Caco-2 (cell line): ENCODE measurements at regions not wholly inside any gene's neighbourhood (a gene's known extent, or its start where the extent isn't known, plus 50 kb on each side); places are given as distances from the start of the nearest gene placed in this dataset.

ENCODE experiments used
- BruUV-seq: library from RNA; stranded (reverse); fragments of 400-500 nt; replicated peaks from 2 replicates; lab custom pipeline; 2021; lab: Mats Ljungman, UMichigan
- CTCF ChIA-PET: fragments of 300-600 bp; sonication (Branson Sonifier 250); formaldehyde crosslinking; loops from one replicate; lab custom pipeline; 2022; ENCODE audit warnings: antibody characterized with exemption; lab: Charles Lee
- POLR2A ChIA-PET: fragments of 300-600 bp; sonication (Branson Sonifier 250); formaldehyde crosslinking; loops from one replicate; lab custom pipeline; 2022; ENCODE audit warnings: antibody characterized with exemption; lab: Charles Lee
- DNase-seq, 2 experiments: peaks; one replicate each; pipeline versions ENCODE4 v3.0.0 to v3.0.0-alpha.2; 2020 to 2022
- H3K27me3 ChIP-seq: replicated peaks from 2 replicates; pipeline ENCODE4 v1.6.0; 2011; ENCODE audit warnings: low read length; ENCODE audit not compliant: control insufficient read depth, insufficient read depth
- H3K36me3 ChIP-seq: 2 replicates; pipeline ENCODE4 v1.5.1; 2011; ENCODE audit warnings: low read length; ENCODE audit not compliant: control insufficient read depth, insufficient read depth
- H3K4me1 ChIP-seq: fragments of 250-450 bp; sonication (Bioruptor Pico); 2 replicates; pipeline ENCODE4 v1.5.1; 2020; ENCODE audit warnings: mild to moderate bottlenecking
- H3K4me3 ChIP-seq: 2 replicates; pipeline ENCODE4 v1.5.1; 2011; ENCODE audit warnings: low read depth, mild to moderate bottlenecking, control low read depth, low read length
- H3K9me3 ChIP-seq: fragments of 250-450 bp; sonication (Bioruptor Pico); 2 replicates; pipeline ENCODE4 v1.5.1; 2020; ENCODE audit warnings: mild to moderate bottlenecking, moderate library complexity
- H3K27ac Mint-ChIP-seq: one replicate; pipeline ENCODE4 v1.8.0; 2022; ENCODE audit warnings: mixed read lengths; ENCODE audit not compliant: unreplicated experiment
- H3K27me3 Mint-ChIP-seq: one replicate; pipeline ENCODE4 v1.8.0; 2022; ENCODE audit warnings: mixed read lengths; ENCODE audit not compliant: insufficient read depth, unreplicated experiment
- H3K36me3 Mint-ChIP-seq: one replicate; pipeline ENCODE4 v1.8.0; 2022; ENCODE audit warnings: mild to moderate bottlenecking, mixed read lengths; ENCODE audit not compliant: insufficient read depth, unreplicated experiment
- H3K4me1 Mint-ChIP-seq: one replicate; pipeline ENCODE4 v1.8.0; 2022; ENCODE audit warnings: low read depth, mixed read lengths; ENCODE audit not compliant: unreplicated experiment
- H3K4me3 Mint-ChIP-seq: one replicate; pipeline ENCODE4 v1.8.0; 2022; ENCODE audit warnings: mild to moderate bottlenecking, moderate library complexity, mixed read lengths; ENCODE audit not compliant: unreplicated experiment
- H3K9me3 Mint-ChIP-seq: one replicate; pipeline ENCODE4 v1.8.0; 2022; ENCODE audit warnings: mixed read lengths; ENCODE audit not compliant: unreplicated experiment
- intact Hi-C: fragments of 100-400 bp; cut with micrococcal nuclease; formaldehyde crosslinking; loops from one replicate; pipeline ENCODE4 v1.10.0; 2022; ENCODE audit not compliant: unreplicated experiment
- TF ChIP-seq, protein P1 (sequence below), 2 experiments: fragments of 200-600 bp in 1 of 2; IDR thresholded peaks; 1 replicate in 1 of 2; 2 replicates in 1 of 2; pipeline versions ENCODE4 v1.5.1 to v1.8.0; 2011 to 2022; ENCODE audit warnings: antibody characterized with exemption in 1 of 2, control low read depth in 1 of 2, inconsistent platforms in 1 of 2, low read depth in 1 of 2, low read length in 1 of 2, mild to moderate bottlenecking in 1 of 2, moderate library complexity in 1 of 2; ENCODE audit not compliant: insufficient read depth in 1 of 2, severe bottlenecking in 1 of 2, unreplicated experiment in 1 of 2

DNA sequence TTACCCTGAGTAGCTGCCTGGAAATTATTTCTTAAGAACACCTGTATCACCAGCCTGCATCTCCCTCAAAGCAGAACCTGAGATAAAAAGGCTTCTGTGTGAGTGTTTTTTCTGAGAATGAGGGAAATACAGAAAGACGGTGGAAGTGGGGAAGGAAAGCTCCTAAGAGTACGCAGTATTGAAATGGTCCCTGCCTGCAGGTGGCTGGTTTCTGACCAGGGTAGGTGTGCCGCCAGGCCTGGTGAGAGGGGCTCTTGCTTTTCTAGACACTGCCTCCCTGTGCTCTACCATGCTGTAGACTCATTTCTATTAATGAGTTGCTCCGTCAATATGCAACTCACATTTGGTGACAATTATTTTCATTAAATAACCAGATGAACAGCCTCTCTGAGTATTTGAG is 201.7 kb downstream of the MAP2K4 start:
- intact Hi-C loops: no loop called here
- no peaks in the 10 kb centered on the region for H3K36me3 ChIP-seq
- TF ChIP-seq, protein P1, sequence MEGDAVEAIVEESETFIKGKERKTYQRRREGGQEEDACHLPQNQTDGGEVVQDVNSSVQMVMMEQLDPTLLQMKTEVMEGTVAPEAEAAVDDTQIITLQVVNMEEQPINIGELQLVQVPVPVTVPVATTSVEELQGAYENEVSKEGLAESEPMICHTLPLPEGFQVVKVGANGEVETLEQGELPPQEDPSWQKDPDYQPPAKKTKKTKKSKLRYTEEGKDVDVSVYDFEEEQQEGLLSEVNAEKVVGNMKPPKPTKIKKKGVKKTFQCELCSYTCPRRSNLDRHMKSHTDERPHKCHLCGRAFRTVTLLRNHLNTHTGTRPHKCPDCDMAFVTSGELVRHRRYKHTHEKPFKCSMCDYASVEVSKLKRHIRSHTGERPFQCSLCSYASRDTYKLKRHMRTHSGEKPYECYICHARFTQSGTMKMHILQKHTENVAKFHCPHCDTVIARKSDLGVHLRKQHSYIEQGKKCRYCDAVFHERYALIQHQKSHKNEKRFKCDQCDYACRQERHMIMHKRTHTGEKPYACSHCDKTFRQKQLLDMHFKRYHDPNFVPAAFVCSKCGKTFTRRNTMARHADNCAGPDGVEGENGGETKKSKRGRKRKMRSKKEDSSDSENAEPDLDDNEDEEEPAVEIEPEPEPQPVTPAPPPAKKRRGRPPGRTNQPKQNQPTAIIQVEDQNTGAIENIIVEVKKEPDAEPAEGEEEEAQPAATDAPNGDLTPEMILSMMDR (IDR thresholded peaks at IDR 0.05; ENCODE audit: insufficient read depth in 1 of 2, low read depth in 1 of 2, low read length in 1 of 2, severe bottlenecking in 1 of 2, unreplicated experiment in 1 of 2): no peak
- H3K9me3 ChIP-seq: no peaks in the 10 kb centered on the region
- H3K4me3 Mint-ChIP-seq: no peak overlapping the region
- no peaks in the 10 kb centered on the region for H3K36me3 Mint-ChIP-seq
- POLR2A ChIA-PET: no interaction called here
- peaks cover 6% of the 10 kb centered on the region for H3K27me3 Mint-ChIP-seq
- CTCF ChIA-PET: no interaction called here
- BruUV-seq: no TSS peak
- no peak overlapping the region for H3K27ac Mint-ChIP-seq
- no peak overlapping the region for H3K4me3 ChIP-seq
- DNase-seq: no peak
- no peaks in the 10 kb centered on the region for H3K4me1 ChIP-seq
- peaks cover 12% of the 10 kb centered on the region for H3K9me3 Mint-ChIP-seq
- no peaks in the 10 kb centered on the region for H3K27me3 ChIP-seq
- H3K4me1 Mint-ChIP-seq: no peaks in the 10 kb centered on the region

DNA sequence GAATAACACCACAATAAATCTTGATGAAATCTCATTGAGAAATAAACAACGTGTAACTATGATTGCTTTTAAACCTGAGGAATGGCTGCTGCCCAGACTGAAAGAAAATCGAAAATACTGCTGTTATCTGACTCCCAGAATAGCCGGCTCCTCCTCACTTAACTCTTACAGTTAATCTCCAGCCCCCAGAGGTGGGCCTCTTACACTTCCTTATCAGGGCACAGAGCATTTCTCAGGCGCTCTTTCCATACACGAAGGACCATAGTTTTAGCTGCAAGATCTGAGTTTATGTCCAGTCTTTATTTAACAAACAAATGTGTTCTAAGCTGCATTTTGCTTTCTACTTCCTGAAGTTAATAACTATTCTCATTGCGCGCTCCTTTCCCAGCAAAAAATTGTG is 206.9 kb downstream of the MAP2K4 start:
- H3K4me1 Mint-ChIP-seq: no peaks in the 10 kb centered on the region
- H3K4me3 Mint-ChIP-seq: no peak overlapping the region
- ChIA-PET CTCF (no interaction called here), POLR2A (no interaction called here)
- Histone ChIP-seq H3K36me3 (no peaks in the 10 kb centered on the region), H3K9me3 (no peaks in the 10 kb centered on the region), H3K4me1 (no peaks in the 10 kb centered on the region), H3K4me3 (no peak overlapping the region), H3K27me3 (no peaks in the 10 kb centered on the region)
- TF ChIP-seq, protein P1 (IDR thresholded peaks at IDR 0.05; ENCODE audit: insufficient read depth in 1 of 2, low read depth in 1 of 2, low read length in 1 of 2, severe bottlenecking in 1 of 2, unreplicated experiment in 1 of 2): no peak
- H3K27ac Mint-ChIP-seq: no peak overlapping the region
- no peaks in the 10 kb centered on the region for H3K36me3 Mint-ChIP-seq
- BruUV-seq: no TSS peak
- intact Hi-C loops: no loop called here
- no peaks in the 10 kb centered on the region for H3K9me3 Mint-ChIP-seq
- DNase-seq: no peak
- H3K27me3 Mint-ChIP-seq: peaks cover 6% of the 10 kb centered on the region

- POLR2A ChIA-PET: no interaction called here
- H3K4me1 ChIP-seq: no peaks in the 10 kb centered on the region
- intact Hi-C loops: no loop called here
- H3K4me3 ChIP-seq: no peak overlapping the region
- BruUV-seq: no TSS peak
- CTCF ChIA-PET: no interaction called here
- H3K36me3 ChIP-seq: no peaks in the 10 kb centered on the region
- no peaks in the 10 kb centered on the region for H3K27me3 ChIP-seq
- no peak overlapping the region for H3K4me3 Mint-ChIP-seq
- no peak overlapping the region for H3K27ac Mint-ChIP-seq
- TF ChIP-seq, protein P1 (IDR thresholded peaks at IDR 0.05; ENCODE audit: insufficient read depth in 1 of 2, low read depth in 1 of 2, low read length in 1 of 2, severe bottlenecking in 1 of 2, unreplicated experiment in 1 of 2): no peak
- no peaks in the 10 kb centered on the region for H3K9me3 Mint-ChIP-seq
- H3K36me3 Mint-ChIP-seq: no peaks in the 10 kb centered on the region
- peaks cover 6% of the 10 kb centered on the region for H3K27me3 Mint-ChIP-seq
- no peak for DNase-seq
- H3K9me3 ChIP-seq: no peaks in the 10 kb centered on the region
- H3K4me1 Mint-ChIP-seq: no peaks in the 10 kb centered on the region
Measured at GRCh38 chr17:12229335-12229734, 208.7 kb downstream of the MAP2K4 start.
